ENCODE measurements at regions not wholly inside any gene's neighbourhood (a gene's known extent, or its start where the extent isn't known, plus 50 kb on each side); places are given as distances from the start of the nearest gene placed in this dataset.

DNA sequence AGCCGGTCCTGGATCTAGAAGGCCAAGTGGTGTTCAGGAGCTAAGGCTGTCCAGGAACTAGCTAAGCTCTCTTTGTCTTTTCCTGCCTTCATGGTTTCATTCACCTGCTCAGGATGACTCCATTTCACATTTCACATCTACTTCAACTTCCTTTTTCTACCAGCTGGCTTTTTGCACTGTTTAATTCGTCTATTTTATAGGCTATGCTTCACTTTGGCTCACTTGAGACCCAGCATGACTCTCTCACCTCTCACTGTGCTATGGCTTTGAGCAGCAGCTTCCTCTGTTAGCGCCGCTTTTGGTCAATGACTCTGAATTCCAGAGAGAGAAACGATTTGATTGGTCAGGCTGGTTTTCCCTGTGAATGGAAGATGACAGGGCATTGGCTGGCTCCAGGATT, 213.5 kb upstream of the CLNK start:
- H3K4me1 Mint-ChIP-seq, result peaks cover 3% of the 10 kb centered on the region
- H3K27me3 Mint-ChIP-seq (ENCODE audit: low read depth), result peaks cover 4% of the 10 kb centered on the region; the same call in 1 of the 2 replicates
- H3K36me3 Mint-ChIP-seq, result peaks cover 55% of the 10 kb centered on the region
- H3K9me3 Mint-ChIP-seq, result peaks cover 78% of the 10 kb centered on the region
- CTCF ChIA-PET, result interaction anchor here (0.7 kb wide), 1 partner anchor 416 kb away, joined by 4 read pairs; no protein-coding TSS in a partner anchor
- no peak for ATAC-seq
- no peak overlapping the region for H3K27ac Mint-ChIP-seq
- no peak for DNase-seq (ENCODE audit: low spot score)
- POLR2A ChIA-PET, result no interaction called here
- TF ChIP-seq ZNF121 (CRISPR knock-in tag; IDR thresholded peaks at IDR 0.05), result no peak
- TF ChIP-seq SOX15 (CRISPR knock-in tag; IDR thresholded peaks at IDR 0.05), result no peak
- no peak for TF ChIP-seq TCF7 (CRISPR knock-in tag; IDR thresholded peaks at IDR 0.05; ENCODE audit: low read depth)
- TF ChIP-seq ZNF416 (CRISPR knock-in tag; IDR thresholded peaks at IDR 0.05), result no peak
- TF ChIP-seq, protein P1, sequence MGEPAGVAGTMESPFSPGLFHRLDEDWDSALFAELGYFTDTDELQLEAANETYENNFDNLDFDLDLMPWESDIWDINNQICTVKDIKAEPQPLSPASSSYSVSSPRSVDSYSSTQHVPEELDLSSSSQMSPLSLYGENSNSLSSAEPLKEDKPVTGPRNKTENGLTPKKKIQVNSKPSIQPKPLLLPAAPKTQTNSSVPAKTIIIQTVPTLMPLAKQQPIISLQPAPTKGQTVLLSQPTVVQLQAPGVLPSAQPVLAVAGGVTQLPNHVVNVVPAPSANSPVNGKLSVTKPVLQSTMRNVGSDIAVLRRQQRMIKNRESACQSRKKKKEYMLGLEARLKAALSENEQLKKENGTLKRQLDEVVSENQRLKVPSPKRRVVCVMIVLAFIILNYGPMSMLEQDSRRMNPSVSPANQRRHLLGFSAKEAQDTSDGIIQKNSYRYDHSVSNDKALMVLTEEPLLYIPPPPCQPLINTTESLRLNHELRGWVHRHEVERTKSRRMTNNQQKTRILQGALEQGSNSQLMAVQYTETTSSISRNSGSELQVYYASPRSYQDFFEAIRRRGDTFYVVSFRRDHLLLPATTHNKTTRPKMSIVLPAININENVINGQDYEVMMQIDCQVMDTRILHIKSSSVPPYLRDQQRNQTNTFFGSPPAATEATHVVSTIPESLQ (CRISPR knock-in tag; IDR thresholded peaks at IDR 0.05), result no peak
- no peak for TF ChIP-seq SMAD3 (CRISPR knock-in tag; IDR thresholded peaks at IDR 0.05; ENCODE audit: borderline replicate concordance)
- TF ChIP-seq, protein P2, sequence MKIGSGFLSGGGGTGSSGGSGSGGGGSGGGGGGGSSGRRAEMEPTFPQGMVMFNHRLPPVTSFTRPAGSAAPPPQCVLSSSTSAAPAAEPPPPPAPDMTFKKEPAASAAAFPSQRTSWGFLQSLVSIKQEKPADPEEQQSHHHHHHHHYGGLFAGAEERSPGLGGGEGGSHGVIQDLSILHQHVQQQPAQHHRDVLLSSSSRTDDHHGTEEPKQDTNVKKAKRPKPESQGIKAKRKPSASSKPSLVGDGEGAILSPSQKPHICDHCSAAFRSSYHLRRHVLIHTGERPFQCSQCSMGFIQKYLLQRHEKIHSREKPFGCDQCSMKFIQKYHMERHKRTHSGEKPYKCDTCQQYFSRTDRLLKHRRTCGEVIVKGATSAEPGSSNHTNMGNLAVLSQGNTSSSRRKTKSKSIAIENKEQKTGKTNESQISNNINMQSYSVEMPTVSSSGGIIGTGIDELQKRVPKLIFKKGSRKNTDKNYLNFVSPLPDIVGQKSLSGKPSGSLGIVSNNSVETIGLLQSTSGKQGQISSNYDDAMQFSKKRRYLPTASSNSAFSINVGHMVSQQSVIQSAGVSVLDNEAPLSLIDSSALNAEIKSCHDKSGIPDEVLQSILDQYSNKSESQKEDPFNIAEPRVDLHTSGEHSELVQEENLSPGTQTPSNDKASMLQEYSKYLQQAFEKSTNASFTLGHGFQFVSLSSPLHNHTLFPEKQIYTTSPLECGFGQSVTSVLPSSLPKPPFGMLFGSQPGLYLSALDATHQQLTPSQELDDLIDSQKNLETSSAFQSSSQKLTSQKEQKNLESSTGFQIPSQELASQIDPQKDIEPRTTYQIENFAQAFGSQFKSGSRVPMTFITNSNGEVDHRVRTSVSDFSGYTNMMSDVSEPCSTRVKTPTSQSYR (CRISPR knock-in tag; IDR thresholded peaks at IDR 0.05), result no peak
- no peak for TF ChIP-seq RELA (CRISPR knock-in tag; IDR thresholded peaks at IDR 0.05; ENCODE audit: borderline replicate concordance)
- no peak for TF ChIP-seq TEAD4 (CRISPR knock-in tag; IDR thresholded peaks at IDR 0.05)
- TF ChIP-seq MYBL2 (CRISPR knock-in tag; IDR thresholded peaks at IDR 0.05), result no peak
- TF ChIP-seq, protein P3, sequence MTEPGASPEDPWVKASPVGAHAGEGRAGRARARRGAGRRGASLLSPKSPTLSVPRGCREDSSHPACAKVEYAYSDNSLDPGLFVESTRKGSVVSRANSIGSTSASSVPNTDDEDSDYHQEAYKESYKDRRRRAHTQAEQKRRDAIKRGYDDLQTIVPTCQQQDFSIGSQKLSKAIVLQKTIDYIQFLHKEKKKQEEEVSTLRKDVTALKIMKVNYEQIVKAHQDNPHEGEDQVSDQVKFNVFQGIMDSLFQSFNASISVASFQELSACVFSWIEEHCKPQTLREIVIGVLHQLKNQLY (CRISPR knock-in tag; IDR thresholded peaks at IDR 0.05), result no peak
- TF ChIP-seq NR2C2 (CRISPR knock-in tag; IDR thresholded peaks at IDR 0.05), result no peak
- no peak for TF ChIP-seq ZNF263 (CRISPR knock-in tag; IDR thresholded peaks at IDR 0.05; ENCODE audit: low read depth)
- TF ChIP-seq, protein P4, sequence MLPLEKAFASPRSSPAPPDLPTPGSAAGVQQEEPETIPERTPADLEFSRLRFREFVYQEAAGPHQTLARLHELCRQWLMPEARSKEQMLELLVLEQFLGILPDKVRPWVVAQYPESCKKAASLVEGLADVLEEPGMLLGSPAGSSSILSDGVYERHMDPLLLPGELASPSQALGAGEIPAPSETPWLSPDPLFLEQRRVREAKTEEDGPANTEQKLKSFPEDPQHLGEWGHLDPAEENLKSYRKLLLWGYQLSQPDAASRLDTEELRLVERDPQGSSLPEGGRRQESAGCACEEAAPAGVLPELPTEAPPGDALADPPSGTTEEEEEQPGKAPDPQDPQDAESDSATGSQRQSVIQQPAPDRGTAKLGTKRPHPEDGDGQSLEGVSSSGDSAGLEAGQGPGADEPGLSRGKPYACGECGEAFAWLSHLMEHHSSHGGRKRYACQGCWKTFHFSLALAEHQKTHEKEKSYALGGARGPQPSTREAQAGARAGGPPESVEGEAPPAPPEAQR (CRISPR knock-in tag; IDR thresholded peaks at IDR 0.05), result no peak
- H3K4me3 Mint-ChIP-seq, result no peak overlapping the region

DNA sequence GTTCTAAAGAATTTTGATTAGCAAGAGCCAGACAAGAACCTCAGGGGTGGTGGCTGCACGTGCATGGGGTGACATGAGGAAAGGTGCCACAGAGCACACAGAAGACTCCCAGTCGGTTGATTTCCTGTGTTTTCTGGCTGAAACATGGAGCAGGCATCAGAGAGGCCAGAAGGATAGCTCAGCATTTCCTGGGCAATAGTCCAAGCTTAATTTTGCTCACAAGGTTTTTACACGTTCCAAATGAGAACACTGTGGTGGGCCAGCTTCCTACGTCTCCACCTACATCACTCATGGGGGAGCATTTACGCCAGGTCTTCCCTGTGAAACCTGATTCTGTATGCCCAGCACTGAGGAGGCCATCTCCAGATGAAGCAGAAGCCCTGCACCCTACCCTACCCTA, 212.5 kb upstream of the CLNK start:
- Mint-ChIP-seq H3K36me3 (peaks cover 50% of the 10 kb centered on the region), H3K4me1 (peaks cover 3% of the 10 kb centered on the region), H3K4me3 (no peak overlapping the region), H3K27me3 (ENCODE audit: low read depth) (peaks cover 4% of the 10 kb centered on the region; the same call in 1 of the 2 replicates), H3K9me3 (peaks cover 78% of the 10 kb centered on the region), H3K27ac (no peak overlapping the region)
- no peak for DNase-seq (ENCODE audit: low spot score)
- ChIA-PET CTCF (no interaction called here), POLR2A (no interaction called here)
- no peak for ATAC-seq
- TF ChIP-seq, protein P5, sequence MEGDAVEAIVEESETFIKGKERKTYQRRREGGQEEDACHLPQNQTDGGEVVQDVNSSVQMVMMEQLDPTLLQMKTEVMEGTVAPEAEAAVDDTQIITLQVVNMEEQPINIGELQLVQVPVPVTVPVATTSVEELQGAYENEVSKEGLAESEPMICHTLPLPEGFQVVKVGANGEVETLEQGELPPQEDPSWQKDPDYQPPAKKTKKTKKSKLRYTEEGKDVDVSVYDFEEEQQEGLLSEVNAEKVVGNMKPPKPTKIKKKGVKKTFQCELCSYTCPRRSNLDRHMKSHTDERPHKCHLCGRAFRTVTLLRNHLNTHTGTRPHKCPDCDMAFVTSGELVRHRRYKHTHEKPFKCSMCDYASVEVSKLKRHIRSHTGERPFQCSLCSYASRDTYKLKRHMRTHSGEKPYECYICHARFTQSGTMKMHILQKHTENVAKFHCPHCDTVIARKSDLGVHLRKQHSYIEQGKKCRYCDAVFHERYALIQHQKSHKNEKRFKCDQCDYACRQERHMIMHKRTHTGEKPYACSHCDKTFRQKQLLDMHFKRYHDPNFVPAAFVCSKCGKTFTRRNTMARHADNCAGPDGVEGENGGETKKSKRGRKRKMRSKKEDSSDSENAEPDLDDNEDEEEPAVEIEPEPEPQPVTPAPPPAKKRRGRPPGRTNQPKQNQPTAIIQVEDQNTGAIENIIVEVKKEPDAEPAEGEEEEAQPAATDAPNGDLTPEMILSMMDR (IDR thresholded peaks at IDR 0.05), result no peak
- TF ChIP-seq, protein P6, sequence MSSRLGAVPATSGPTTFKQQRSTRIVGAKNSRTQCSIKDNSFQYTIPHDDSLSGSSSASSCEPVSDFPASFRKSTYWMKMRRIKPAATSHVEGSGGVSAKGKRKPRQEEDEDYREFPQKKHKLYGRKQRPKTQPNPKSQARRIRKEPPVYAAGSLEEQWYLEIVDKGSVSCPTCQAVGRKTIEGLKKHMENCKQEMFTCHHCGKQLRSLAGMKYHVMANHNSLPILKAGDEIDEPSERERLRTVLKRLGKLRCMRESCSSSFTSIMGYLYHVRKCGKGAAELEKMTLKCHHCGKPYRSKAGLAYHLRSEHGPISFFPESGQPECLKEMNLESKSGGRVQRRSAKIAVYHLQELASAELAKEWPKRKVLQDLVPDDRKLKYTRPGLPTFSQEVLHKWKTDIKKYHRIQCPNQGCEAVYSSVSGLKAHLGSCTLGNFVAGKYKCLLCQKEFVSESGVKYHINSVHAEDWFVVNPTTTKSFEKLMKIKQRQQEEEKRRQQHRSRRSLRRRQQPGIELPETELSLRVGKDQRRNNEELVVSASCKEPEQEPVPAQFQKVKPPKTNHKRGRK (CRISPR knock-in tag; IDR thresholded peaks at IDR 0.05; ENCODE audit: borderline replicate concordance), result no peak
- TF ChIP-seq JAZF1 (CRISPR knock-in tag; IDR thresholded peaks at IDR 0.05) (no peak), NR3C1 (CRISPR knock-in tag; conservative IDR thresholded peaks at IDR 0.05; ENCODE audit: low read depth) (no peak), ZNF317 (CRISPR knock-in tag; IDR thresholded peaks at IDR 0.05; ENCODE audit: borderline replicate concordance, low read depth) (no peak)
- TF ChIP-seq, protein P7, sequence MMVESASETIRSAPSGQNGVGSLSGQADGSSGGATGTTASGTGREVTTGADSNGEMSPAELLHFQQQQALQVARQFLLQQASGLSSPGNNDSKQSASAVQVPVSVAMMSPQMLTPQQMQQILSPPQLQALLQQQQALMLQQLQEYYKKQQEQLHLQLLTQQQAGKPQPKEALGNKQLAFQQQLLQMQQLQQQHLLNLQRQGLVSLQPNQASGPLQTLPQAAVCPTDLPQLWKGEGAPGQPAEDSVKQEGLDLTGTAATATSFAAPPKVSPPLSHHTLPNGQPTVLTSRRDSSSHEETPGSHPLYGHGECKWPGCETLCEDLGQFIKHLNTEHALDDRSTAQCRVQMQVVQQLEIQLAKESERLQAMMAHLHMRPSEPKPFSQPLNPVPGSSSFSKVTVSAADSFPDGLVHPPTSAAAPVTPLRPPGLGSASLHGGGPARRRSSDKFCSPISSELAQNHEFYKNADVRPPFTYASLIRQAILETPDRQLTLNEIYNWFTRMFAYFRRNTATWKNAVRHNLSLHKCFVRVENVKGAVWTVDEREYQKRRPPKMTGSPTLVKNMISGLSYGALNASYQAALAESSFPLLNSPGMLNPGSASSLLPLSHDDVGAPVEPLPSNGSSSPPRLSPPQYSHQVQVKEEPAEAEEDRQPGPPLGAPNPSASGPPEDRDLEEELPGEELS (CRISPR knock-in tag; IDR thresholded peaks at IDR 0.05), result no peak
- TF ChIP-seq, protein P8, sequence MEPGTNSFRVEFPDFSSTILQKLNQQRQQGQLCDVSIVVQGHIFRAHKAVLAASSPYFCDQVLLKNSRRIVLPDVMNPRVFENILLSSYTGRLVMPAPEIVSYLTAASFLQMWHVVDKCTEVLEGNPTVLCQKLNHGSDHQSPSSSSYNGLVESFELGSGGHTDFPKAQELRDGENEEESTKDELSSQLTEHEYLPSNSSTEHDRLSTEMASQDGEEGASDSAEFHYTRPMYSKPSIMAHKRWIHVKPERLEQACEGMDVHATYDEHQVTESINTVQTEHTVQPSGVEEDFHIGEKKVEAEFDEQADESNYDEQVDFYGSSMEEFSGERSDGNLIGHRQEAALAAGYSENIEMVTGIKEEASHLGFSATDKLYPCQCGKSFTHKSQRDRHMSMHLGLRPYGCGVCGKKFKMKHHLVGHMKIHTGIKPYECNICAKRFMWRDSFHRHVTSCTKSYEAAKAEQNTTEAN (CRISPR knock-in tag; IDR thresholded peaks at IDR 0.05), result no peak
- TF ChIP-seq, protein P3 (CRISPR knock-in tag; IDR thresholded peaks at IDR 0.05), result no peak
